WI38 (cell line): ENCODE measurements at regions not wholly inside any gene's neighbourhood (a gene's known extent, or its start where the extent isn't known, plus 50 kb on each side); places are given as distances from the start of the nearest gene placed in this dataset.

Experiments used
- H3K4me3 ChIP-seq: 2 replicates; pipeline ENCODE4 v1.5.1; 2011; ENCODE audit warnings: low read depth, mild to moderate bottlenecking, control low read depth, low read length
- TF ChIP-seq, protein P1 (sequence below): IDR thresholded peaks from 2 replicates; pipeline ENCODE4 v1.5.1; 2012; ENCODE audit warnings: low read depth, mild to moderate bottlenecking, control low read depth, low read length

DNA sequence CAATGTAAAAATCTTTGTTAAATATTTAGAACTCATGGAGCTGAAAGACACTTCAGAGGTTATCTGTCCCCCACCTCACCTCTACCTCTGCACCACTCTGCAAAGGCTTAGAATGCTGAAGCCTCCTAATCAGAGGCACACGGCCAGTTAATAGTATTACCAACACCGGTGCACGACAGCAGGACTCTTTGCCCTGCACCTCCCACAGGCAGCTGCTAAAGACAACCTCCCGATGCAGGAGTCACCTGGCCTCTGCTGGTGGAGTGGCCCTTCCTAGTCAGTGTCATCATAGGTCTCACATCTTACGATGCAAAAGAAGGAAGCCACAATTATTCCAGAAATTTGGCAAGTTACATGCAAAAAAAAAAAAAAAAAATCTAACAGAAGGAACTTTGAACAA, 66.6 kb upstream of the MGMT start:
- TF ChIP-seq, protein P1, sequence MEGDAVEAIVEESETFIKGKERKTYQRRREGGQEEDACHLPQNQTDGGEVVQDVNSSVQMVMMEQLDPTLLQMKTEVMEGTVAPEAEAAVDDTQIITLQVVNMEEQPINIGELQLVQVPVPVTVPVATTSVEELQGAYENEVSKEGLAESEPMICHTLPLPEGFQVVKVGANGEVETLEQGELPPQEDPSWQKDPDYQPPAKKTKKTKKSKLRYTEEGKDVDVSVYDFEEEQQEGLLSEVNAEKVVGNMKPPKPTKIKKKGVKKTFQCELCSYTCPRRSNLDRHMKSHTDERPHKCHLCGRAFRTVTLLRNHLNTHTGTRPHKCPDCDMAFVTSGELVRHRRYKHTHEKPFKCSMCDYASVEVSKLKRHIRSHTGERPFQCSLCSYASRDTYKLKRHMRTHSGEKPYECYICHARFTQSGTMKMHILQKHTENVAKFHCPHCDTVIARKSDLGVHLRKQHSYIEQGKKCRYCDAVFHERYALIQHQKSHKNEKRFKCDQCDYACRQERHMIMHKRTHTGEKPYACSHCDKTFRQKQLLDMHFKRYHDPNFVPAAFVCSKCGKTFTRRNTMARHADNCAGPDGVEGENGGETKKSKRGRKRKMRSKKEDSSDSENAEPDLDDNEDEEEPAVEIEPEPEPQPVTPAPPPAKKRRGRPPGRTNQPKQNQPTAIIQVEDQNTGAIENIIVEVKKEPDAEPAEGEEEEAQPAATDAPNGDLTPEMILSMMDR = no peak
- no peak overlapping the region for H3K4me3 ChIP-seq

DNA sequence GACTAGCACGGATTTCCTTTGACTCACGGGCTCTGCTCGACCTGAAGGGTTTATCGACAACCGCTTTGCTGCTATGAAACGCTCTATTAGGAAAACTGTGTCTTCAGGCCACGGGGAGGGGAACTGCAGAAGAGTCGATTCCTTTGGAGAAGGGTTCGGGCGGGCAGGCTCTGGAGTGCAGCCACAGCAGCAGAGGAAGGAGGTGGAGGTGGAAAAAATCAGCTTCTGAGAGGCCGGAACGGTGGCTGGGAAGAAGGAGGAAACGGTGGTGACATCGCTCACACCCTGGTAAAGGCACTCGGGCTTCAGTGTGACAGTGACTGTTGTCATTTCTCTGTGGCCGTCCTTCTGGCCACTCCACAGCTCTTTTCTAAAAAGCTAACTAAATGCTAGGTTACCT, 64.6 kb upstream of the MGMT start:
- H3K4me3 ChIP-seq = no peak overlapping the region
- TF ChIP-seq, protein P1 = no peak

DNA sequence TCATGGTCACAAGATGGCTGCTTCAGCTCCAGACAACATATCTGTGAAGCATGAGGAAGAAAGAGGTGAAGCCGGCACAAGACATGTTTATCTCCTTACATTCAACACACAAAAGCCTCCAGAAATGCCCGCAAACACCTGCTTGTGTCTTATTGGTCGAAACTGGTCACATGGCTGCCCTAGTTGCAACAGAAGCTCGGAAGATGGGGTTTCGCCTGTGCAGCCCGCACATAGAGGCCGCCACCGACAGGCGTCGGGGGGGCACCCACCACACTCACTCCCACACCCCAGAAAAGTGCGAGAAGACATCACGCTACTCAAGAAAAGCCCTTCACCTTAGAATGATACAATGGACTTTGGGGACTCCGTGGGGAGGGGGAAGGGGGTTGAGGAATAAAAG, 63.0 kb upstream of the MGMT start:
- TF ChIP-seq, protein P1 = no peak
- H3K4me3 ChIP-seq = no peak overlapping the region

DNA sequence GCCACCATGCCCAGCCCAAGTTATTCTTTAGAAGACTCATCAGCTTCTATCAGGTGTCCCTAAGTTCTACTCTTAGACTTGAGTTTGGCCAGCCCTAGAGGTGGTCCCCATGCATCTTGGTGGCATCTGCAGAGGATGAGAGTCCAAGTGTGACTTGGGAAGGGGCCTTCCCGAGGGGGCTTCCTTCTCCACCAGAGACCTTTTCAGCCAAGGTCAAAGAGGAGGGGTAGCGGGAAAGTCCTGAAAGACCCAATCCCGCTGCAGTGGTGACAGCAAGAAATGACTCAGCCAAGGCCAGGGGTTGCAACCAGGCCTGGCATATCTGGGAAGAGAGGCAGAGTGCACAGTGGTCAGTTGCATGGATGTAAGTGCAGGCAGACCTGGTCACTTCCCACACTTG, 61.7 kb upstream of the MGMT start:
- no peak overlapping the region for H3K4me3 ChIP-seq
- TF ChIP-seq, protein P1 = no peak

DNA sequence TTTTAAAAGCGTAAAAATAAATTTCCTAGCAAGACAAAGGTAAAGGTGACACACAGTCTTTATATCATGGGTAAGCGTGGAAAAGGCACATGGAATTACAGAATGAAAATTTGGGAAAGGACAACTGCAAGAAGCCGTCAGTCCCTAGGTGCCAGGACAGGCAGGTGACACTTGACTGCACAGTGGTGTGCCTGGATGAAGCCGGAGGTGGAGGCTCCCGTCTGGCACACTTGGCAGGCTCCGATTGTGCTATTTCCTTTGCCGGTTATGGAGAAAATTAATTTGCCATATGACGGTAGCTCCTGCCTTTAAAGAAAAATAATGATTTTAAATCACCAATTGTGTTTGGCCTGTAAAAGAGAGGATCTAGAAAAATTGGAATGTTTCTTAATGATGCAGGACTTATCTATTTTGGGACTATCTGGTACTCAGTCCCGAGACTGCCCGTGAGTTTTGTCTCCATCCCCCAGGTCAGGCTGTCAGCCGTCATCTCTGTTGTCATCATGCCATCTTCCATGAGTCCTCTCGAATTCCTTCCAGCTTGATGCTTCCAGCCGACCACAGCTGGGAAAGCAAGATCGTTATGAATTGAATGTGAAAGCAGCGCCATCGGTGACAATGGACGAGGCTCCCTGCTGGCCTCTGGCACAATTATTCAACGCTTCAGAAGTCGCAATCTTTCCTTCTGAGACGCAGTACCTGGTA, 56.2 kb upstream of the MGMT start:
- TF ChIP-seq, protein P1 = no peak
- H3K4me3 ChIP-seq = no peak overlapping the region

DNA sequence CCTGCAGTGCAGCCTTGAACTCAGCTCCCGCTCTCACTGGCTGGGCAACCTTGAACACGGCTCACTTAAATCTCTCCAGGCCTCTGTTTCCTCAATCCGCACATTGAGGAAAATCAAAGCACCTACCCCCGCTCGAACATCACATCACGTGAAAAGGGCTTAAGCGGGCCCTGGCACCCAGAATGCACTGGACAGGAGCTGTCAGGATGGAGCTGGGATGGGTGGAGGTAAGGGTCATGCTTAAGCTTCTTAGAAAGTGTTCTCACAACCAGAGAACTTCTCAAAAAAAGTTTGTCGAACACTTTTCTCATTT, 55.7 kb upstream of the MGMT start:
- TF ChIP-seq, protein P1 = no peak
- H3K4me3 ChIP-seq = no peak overlapping the region

DNA sequence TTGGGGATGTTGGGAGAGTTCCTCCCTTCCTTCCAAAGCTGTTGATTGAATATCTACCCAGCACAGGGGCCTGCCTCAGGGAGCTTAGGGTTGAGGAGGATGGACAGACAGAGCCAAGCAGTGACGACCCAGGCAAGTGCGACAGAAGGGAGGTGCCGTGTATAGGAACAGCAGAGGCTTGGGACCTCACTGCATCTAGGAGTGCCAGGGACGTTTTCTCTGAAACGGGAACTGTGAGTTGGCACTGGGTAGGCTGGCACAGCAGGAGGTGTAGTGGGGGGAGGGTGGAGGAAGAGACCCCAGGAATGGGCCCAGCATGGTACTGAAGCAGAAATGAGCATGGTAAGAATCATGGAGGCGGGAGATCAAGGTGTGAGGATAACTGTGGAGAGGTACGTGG, 55.3 kb upstream of the MGMT start:
- TF ChIP-seq, protein P1 = no peak
- H3K4me3 ChIP-seq = no peak overlapping the region
